ENCODE measurements at regions not wholly inside any gene's neighbourhood (a gene's known extent, or its start where the extent isn't known, plus 50 kb on each side); places are given as distances from the start of the nearest gene placed in this dataset.

DNA sequence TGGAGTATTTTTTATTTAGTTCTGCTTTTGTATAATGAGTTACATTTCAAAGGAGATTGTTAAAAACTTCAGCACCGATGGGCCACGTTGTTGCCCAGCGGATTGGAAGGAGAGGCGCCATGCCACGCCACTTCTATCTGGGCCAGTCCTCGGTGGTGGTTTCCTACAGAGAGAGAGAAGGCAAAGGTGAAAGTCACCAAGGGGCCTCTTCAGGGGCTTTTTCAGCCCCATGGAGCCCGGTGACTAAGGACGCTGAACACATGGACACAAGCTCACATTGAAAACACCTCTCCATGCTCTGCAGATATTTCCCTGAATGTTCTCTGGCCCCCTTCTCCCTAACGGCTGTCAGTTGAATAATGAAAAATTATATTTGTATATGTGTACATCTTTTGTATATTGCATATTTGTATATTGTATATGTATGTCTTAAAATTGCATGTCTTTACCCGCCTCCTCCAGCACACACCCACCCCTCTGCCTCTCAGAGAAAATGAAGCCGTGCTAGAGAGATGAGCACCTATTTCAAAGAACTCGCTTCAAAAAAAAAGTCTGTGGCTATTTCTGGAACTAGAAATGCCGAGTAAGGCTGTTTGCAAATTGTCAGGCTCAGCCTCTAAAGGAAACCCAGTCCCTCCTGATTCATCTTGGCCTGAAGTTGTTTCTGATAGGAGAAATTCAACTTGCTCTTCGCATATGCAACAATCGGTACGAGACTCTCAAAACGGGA, 91.9 kb upstream of the CDH4 start:
- no peak for DNase-seq

DNA sequence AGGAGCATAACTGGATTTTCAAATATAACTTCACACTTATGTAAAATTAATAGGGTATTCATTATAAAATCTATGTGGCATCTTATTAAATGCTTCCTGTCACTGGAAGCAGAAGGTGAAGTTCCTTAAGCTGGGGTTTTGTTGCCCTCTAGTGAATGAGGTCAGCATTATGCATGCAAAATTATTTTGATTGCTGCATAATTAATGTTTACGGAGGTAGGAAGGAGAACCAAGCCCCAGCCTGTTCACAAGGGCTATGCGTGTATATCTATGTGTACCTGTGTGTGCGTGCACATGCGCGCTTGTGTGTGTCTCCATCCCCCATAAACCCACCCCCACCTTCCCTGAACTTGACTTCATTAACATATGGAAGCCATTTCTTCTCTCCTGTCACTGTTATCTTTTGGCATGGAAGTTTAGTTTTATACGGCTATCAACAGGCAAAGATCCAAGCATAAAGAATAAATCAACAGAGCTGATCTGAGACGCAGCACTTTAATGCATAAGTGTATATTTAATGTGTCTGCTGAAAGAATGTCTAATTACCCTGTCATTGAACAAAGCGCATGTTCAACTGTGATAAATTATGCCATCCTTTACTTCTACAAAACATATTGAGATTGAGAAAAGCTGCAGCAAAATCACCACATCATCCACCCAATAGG, 90.2 kb upstream of the CDH4 start:
- peak; percentile 25 for DNase-seq

DNA sequence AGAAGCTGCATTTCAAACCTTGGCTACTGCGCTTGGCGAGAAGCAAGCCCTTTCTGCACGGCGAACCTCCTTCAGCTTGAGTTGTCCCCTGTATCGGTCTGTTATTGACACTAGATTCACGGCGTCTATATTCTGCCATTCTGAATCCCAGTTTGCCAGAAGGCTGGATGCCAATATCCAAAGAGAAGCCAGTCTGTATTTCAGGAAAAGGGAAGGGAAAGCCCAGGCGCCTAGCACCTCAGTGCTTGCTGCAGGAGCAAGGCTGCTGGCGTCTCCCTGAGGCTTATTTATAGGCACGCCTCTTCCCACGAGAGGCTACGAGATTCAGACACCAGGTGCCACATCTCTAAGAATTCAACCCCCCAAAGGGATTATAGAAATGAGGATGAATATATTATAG, 89.6 kb upstream of the CDH4 start:
- DNase-seq: no peak

DNA sequence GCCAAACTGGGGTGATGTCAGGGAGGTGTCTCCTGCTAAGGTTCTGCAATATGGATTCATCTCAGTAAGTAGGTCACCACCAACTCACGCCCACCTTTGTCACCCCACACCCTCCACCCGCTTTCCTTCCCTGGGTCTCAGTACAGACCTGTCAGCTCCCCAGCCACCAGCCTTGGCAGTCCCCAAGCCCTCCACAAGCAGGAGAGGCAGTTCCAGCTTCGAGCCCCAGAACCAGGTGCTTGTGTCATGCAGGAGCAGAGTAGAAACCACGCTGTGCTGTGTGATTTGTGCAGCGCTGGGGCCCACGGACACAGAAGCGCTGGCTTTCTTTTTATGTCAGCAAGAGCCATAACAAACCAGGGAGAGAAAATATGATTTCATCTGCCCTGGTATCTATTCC, 89.0 kb upstream of the CDH4 start:
- DNase-seq: no peak

DNA sequence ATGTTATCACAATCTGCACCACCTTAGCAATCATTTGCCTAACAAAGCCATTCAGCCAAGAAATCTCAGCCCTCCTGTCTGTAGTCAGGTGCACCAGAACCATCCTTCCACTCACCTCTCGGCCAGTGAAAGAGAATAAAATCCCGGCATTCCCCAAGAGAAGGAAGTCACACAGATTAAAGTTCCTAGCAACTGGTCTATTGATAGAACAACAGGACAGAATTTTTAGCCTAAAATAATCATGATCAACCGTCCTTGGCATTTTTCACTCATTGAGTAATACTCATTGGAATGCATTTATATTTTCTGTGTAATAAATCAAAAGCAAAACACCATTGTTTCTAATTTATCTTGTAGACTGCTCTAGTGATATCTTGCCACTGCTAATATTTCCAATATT, 85.7 kb upstream of the CDH4 start:
- DNase-seq: peak; percentile 70

DNA sequence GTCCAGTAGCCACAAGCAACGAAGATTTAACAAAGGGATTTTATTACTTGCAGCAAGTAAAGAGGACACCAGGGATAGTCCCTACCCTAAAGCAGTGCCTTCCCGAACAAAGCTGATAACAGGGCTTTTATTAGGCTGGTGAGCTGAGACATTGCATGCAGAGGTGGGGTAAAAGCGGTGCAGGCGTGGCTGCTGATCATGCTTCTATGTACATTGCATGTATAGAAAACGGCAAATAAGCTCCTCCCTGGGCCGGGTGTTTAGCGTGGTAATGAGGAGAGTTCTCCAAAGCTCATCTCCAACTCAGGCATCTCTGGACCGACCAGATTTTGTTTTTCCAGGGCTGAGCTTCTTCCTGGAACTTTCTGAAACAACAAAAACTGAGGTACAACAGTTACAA, 83.5 kb upstream of the CDH4 start:
- no peak for DNase-seq

DNA sequence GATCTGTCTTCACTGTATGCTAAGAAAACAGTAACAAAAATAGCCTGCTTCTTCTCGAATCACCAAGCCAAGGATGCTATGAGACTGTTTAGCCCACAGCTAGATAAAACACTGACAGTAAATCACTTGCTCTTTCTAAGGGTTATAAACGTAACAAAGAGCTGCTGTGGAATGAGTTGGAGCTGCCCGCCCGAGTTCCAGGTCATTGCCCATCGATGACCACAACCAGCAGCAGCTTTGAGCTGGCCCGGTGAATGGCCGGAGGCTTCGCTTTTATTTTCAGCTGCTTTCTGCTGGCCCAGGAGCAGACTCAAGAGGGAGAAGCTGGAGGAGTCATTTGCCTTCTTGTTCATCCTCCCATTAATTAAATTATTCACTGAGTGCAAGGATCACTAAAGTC, 82.2 kb upstream of the CDH4 start:
- no peak for DNase-seq

DNA sequence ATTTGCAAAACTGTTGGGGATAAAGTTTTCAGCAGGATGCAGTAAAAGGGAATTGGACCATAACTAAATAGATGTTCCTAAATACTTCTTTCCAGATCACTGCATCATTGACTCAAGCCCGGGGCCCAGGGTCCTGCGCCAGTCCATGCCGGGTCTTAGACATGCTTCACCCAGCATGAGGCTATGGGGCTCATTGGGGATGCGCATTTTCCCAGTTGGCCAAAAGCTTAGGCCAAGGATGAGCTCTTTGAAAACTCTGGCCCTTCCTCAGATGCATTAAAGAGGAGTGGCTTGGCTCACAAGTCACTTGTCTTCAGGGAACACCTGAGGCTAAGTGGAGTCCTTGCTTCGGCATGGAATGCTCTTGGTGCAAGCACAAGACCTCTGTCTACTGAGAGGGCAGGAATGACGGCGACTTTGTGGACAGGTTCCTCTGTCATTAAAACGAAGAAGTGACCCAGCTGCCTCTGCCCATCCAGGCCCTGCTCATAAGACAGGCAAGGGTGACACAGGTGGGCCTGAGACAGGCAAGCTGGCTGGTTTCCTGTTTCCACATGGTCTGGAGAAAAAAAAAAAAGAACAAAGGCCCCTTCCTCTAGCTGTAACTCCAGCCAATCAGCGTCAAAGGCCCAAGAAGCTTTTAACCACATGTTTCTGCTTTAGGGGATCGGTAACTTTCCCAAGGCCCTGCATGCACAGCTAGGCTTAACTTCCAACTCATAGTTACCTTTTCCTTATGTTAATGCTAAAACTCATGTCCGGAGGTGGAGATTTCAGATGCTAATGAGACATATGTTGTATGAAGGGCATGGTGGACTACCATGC, 81.4 kb upstream of the CDH4 start:
- DNase-seq: no peak

DNA sequence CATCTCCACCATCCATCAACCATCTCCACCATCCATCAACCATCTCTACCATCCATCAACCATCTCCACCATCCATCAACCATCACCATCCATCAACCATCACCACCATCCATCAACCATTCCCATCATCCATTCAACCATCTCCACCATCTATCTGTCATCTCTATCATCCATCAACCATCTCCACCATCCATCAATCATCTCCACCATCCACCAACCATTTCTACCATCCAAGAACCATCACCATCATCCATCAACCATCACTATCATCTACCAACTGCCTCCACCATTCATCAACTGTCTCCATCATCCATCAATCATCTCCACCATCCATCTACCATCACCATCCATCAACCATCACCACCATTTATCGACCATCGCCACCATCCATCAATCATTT, 78.8 kb upstream of the CDH4 start:
- no peak for DNase-seq

DNA sequence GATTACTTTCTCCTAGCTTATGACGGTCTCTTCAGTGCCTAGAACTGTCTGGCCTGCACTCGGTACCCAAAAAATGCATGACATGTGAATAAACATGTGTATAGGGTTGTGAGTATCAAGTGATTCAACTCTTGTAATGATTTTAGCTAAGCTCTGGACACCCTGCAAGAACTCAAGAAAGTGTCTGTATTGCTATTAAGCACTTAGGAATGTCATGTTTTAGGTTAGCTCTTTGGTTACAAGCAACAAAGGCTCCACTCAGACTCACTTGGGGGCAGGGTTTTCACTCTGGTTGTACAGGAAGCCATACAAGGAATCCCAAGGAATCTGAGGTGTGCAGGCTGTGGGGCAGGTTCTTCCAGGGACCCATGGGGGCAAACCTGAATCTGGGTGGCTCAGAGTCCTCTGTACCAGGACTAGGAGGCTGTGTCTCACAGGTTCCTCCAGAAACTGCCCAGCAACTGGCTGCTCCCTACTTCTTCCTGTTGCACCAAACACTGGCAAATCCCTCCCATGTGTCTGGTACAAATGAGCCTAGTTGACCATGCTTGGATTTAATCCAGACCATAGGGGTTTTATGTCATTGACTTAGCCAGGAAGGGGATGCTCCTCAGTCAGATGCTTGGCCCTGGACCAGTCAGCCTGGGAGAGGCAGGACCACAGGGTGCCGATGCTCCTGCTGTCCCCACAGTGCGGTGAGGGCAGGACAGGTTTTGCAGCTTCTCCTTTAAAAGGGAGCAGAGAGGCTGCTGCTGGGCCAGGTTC, 77.9 kb upstream of the CDH4 start:
- peak; percentile 86 for DNase-seq

DNA sequence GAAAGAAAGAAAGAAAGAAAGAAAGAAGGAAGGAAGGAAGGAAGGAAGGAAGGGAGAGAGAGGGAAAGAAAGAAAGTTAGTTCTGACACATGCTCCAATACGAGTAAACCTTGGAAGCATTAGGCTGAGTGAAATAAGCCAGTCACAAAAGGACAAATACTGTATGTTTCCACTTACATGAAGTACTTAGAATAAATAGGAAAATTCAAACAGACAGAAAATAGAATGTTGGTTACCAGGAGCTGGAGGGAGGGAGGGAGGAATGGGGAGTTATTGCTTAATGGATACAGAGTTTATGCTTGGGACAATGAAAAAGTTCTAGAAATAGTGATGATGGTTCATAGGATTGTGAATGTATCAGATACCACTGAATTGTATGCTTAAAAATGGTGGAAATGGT, 75.2 kb upstream of the CDH4 start:
- no peak for DNase-seq

DNA sequence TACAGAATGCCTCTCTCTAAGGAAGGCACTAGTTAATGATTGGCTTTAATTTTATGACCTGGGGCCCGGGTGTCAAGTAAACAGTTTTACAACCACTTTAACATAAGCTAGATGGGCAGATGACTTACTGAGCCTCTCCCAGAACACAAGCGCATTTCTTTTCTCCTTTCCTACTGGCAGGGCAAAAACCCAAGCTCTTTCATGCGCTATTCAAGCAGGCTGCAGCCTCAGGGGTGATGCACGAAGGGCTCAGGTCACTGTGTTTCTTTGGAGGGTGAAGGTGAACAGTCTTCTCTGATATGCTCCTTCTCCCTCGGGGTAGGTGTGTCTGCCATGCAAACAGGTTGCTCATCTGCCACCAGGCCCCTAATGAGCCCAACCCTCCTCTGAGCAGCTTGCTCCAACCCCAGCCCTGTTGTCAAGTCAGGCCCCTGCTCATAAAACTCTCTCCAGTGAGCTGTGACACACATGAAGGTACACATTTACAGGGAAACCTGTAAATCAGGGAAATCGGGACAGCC, 73.5 kb upstream of the CDH4 start:
- no peak for DNase-seq

DNA sequence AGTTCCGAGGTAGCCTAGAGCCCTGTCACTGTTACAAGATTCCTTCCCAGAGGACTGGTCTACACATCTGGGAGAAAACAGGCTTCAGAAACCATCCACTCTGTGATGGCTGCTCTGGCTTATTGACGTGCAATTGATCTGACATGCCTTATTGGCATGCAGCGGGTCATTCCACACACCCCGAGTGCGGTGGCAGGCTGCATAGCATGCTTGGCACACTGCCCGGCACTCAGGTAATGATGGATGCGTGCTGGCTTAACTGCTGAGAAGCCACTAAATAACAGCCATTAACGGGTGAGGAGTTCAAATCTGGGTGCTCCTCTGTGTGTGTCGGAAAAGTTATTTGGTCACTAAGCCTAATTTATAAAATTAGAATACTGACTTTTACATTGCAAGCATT, 67.9 kb upstream of the CDH4 start:
- no peak for DNase-seq

DNA sequence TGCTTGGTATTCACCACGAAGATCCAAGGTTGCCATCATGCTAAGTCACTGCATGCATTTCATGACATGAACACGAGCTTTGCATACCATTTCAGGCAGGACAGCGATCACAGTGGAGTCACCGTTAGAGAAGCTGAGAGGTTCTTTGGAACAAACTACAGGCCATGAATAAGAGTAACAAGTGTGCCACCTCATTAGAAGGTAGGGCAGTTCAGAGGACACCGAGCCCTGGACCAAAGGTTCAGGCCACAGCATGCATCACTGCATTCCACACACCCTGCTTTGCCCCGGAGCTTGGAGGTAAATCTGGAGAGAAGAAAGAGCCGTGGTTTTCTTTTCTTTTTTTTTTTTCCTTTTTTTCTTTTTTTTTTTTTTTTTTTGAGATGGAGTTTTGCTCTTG, 66.9 kb upstream of the CDH4 start:
- peak; percentile 2 for DNase-seq

DNA sequence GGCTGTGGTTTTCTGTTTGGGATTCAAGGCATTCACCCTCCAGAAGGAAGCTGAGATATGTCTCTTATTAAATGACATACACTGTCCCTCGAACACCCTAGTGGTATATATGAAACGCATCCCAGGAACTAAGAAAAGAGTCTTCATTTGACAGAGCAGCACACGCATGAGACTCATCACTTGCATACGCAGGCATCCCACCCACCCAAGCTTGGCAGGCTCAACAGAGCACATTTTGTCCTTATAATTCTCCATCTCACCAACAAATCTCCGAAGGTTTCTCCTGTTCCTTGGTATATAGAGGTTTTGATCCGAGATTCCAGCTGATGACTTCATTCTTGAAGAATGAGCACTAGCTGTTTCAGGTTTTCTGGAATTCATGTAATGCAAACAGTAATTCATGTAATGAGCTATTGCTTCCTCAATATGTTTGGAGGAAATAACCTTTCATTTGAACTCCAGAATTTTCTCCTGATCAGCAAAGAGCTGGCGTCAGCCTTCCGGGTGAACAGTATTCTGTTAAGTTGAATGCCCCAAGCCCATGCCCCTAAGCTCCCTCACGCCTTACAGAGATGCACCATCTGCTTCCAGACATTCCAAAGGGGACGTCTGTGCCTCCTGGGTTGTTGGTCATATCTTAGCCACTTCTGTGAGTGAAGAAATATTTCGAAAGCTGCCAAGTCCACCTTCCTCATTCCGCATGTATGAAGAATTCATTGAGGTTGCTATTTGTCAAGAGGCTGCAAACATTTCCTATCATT, 66.0 kb upstream of the CDH4 start:
- DNase-seq: peak; percentile 97

DNA sequence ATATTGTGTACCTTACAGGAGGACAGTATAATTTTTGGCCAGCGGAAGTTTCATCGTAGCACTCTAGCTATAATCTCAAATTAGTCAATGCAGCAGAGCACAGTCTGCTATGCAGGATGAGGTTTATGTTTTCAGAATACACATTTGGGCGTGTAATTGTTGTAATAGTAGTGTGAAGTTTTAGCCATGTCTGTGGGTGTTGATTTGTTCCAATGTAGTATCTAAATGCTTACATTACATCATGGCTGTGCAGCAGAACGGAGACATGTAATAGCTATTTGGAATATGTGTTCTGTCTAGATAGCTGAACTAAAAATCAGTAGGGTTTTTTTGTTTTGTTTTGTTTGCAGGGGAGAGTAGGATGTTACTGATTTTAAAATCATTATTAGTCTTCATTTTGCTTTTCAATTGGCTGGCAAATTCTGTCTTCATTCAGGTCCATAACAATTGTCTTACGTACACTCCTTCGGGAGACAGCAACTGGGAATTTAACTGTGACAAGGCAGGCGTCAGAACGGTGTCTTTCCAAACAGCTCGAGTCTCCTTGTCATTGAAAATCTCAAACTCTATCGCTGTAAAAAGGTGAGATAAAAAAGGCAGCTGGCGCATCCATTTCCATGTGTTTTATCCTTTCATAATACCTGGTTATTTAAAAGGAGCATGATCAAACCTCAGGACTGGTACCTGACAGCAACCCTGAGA, 65.1 kb upstream of the CDH4 start:
- peak; percentile 17 for DNase-seq

DNA sequence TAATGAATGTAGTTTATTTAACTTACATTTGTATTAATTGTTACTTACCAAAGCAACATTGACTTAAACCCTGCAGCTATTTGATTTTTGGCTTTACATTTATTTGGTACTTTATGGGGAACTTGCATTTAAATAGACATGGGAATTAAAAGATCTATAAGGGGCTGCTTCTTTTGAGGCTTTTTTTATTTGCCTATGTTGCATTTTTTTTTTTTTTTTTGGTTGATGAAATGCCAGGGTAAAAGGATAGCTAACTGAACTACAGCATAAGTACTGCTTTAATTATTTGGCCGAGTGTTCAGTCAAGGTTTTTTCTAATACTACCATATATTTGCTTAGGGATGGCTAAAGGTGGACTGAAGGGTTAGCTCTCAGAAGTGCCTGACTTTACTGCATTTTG, 62.5 kb upstream of the CDH4 start:
- DNase-seq: no peak

DNA sequence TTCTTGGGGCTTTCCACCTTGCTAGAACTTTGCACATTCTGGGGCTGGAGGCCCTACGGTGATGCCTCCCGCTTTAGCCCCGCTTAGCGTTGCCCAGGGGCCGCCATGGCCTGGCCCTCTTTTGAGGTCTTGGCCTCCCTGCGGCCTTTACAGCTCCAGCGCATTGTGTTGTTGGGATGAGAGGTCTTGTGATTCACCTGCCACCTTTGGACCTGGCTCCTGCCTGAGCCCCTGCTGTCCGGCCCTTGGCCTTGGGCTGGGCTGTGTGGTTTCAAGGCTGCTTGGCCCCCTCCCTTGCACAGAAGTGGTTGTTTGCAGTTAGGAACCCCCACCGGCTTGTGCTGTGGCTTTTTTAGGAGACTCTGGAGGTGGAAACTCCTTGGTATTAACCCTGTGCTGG, 61.0 kb upstream of the CDH4 start:
- no peak for DNase-seq

DNA sequence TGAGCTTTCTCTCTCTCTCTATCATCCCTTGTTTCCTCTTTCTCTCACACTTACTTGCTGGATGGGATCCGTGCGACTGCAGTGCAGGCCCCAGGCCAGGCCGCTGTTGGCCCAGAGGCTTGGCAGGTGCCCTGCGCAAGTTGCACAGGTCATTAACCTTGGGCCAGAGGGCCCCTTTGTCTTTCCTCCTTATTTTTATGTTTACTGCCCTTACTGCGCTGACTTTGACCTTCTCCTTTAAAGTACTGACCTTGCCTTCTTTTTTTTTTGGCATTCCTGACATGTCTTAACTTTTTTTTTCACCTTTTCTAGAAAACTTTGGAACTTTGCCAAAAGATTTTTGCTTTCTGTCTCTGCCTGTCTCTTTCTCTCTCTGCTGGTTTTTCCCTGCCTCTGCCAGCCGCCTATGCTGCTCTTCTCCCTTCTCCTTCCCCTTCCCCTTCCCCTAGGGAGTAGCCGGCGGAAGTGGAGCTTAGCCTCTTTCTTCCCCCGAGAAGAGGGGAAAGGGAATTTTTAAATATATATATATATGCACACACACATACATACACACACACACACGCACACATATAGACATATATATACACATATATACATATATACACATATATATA, 59.6 kb upstream of the CDH4 start:
- no peak for DNase-seq

DNA sequence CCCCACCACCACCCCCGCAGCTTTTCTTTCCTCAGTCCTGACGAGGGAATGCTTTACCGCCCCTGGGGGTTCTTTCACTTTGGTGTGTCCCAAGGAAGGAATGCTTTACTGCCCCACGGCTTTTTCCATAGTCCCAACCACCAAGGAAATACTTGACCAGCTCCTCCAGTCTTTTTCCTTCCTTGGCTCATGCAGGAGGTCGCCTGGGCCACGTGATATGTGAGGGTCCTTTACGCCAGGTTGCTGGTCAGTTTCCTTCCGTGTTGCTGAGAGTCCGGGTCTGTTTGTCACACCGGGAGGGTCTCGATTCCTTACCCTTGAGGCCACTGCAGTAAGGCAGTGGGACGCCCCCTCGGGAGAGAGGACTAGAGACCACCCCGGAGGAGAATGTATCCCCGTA, 58.9 kb upstream of the CDH4 start:
- DNase-seq: no peak
